HG03575 (cell line): ENCODE measurements at regions not wholly inside any gene's neighbourhood (a gene's known extent, or its start where the extent isn't known, plus 50 kb on each side); places are given as distances from the start of the nearest gene placed in this dataset.
"Not testable (repeated sequence)": the region's sequence is repeated elsewhere in the genome, so short reads cannot be mapped to it uniquely, and the experiment has no call there.

Source experiments
- ATAC-seq: cut with Tn5 transposase; IDR thresholded peaks from one replicate; pipeline ENCODE4 v1.9.1; 2021; ENCODE audit not compliant: unreplicated experiment, insufficient number of reproducible peaks, low FRiP score; ENCODE audit errors: extremely low read depth

- ATAC-seq: no peak
Observed at GRCh38 chr1:4213366-4213973, 313.4 kb upstream of the C1orf174 start.

DNA sequence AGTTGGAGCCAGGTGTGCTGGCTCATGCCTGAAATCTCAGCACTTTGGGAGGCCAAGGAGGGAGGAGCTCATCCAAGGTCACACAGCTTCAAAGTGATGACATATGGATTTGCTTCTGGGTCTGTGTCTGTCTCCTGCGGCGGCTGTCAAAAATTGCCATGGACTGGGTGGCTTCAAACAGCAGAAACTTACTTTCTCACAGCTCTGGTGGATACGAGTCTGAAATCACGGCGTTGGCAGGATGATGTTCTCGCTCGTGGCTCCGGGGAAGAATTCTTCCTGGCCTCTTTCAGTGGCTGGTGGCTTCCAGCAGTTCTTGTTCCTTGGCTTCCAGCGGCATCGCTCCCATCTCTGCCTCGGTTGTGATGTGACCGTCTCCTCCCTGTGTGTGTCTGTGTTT is 314.8 kb upstream of the C1orf174 start:
- no peak for ATAC-seq

GRCh38 chr1:4215391-4215790 is 315.3 kb upstream of the C1orf174 start:
- no peak for ATAC-seq

DNA sequence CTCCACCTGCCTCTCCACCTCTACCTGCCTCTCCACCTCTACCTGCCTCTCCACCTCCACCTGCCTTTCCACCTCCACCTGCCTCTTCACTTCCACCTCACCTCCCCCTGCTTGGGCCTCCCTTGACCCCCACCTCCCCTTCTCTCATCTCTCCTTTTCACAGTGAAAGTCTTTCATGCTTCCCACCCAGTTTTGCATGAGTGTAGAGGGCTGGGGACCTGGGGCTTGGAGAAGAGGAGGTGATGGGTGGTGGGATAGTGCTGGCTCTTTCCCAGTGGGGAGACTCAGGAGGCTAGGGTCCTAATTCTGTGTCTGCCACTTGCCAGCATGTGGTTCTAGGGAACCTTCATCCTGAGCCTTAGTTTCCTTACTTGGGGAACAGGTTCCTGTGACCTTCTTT is 316.2 kb upstream of the C1orf174 start:
- ATAC-seq: no peak

DNA sequence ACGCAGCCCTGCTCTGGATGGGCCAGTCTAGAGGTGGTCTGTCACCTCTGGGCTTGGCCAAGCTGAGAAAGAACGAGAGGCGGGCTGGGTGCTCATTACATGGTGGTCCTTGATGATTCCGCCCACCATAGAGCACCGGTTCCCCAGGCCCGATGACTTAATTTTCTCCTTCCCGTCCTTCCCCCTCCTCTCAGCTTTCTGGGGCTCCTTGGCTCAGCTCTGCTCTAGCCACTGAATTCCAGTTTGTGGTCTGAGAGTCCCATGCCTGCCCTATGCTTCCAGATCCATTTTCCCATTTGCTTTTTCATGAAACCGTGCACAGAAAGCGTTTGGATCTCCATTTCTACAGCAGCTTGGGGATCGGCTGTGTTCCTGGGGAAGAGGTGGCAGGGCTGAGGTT is 318.5 kb upstream of the C1orf174 start:
- no peak for ATAC-seq

GRCh38 chr1:4219111-4219510 is 319.0 kb upstream of the C1orf174 start:
- no peak for ATAC-seq

- ATAC-seq: no peak
Observed at GRCh38 chr1:4219826-4220225, 319.8 kb upstream of the C1orf174 start.

DNA sequence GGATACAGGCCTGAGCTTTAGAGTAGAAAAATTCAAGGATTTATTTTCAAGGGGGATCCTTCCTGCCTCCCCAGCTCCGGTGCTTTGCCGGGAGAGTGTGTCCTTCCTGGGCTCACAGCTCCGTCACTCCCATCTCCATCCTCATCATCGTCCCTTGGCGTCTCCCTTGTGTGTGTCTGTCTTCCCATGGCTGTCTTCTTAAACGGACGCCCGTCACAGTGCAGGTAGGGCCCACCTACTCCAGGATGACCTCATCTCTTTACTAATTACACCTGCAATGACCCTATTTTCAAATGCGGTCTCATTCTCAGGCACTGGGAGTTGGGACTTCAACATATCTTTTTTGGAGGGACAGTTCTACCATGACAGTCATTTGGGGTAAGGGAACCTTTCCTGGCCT is 320.3 kb upstream of the C1orf174 start:
- ATAC-seq: no peak

DNA sequence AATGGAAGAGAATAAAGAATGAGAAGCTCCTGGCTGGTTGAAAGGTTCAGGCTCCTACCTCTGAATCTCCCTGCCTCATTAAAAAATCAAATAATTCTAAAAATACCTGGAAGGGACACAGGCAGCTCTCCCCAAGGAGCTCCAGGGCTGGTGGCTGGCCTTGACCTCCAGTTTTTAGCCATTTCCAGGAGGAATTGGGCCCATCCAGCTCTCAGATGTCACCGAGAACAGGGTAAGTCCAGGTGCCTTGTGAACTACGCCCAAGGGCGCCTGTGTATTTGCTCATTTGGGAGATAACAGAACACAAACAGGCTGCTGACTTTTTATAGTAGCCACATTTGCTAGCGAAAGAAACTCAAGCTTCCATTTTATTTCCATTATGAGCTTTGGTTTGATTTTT is 321.0 kb upstream of the C1orf174 start:
- ATAC-seq: no peak

- ATAC-seq: no peak
Observed at GRCh38 chr1:4224684-4225467, 324.8 kb upstream of the C1orf174 start.

DNA sequence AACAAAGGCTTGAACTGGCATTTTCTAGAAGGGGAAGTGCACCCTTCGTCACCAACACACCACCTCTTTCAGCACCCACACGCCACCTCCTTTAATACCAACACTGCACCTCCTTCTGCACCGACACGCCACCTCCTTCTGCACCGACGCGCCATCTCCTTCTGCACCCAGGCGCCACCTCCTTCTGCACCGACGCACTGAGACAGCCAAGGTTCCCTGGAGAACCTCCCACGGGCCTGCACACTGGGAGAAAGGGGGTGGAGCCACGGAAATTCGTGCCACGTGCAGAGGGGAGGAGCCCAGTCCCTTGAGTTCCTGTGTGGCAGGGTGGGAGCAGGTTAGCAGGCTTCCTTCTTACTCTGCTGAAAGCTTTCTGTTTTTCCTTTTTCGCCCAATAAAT is 327.9 kb upstream of the C1orf174 start:
- ATAC-seq: no peak

- ATAC-seq: no peak
Observed at GRCh38 chr1:4253935-4254334, 353.9 kb upstream of the C1orf174 start.

GRCh38 chr1:4256351-4256750 is 356.3 kb upstream of the C1orf174 start:
- ATAC-seq: no peak

DNA sequence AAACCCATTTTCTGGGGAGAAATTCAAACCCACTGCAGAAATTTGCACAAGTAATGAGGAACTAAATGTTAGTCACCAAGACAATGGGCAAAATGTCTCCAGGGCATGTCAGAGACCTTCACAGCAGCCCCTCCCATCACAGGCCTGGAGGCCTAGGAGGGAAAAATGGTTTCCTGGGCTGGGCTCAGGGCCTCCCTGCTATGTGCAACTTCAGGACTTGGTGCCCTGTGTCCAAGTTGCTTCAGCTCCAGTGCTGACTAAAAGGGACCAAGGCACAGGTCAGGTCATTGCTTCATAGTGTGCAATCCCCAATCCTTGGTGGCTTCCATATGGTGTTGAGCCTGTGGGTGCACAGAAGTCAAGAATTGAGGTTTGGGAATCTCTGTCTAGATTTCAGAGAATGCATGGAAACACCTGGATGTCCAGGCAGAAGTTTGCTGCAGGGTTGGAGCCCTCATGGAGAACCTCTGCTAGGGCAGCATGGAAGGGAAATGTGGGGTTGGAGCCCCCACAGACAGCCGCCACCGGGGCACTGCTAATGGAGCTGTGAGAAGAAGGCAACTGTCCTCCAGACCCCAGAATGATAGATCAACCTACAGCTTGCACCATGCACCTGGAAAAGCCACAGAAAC is 358.2 kb upstream of the C1orf174 start:
- not testable (repeated sequence) for ATAC-seq

GRCh38 chr1:4261327-4261726 is 361.3 kb upstream of the C1orf174 start:
- no peak for ATAC-seq

- ATAC-seq: no peak
Observed at GRCh38 chr1:4262665-4263064, 362.6 kb upstream of the C1orf174 start.

DNA sequence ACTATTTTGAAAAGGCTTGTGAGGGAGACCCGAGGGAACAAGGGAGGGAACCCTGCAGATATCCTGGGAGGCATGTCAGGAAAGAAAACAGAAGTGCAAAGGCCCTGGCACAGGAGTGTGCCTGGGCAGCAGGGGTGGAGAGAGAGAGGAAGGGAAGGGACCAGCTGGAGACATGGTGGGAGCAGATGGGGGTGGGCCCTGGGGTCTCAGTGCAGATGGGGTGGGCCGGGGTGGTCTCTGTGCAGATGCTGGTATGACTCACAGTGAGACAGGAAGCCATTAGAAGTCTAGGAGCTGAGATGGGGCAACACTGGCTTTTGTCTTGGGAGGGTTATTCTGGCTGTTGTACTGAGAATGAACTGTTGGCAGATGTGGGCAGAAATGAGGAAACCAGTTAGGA is 363.6 kb upstream of the C1orf174 start:
- ATAC-seq: no peak

DNA sequence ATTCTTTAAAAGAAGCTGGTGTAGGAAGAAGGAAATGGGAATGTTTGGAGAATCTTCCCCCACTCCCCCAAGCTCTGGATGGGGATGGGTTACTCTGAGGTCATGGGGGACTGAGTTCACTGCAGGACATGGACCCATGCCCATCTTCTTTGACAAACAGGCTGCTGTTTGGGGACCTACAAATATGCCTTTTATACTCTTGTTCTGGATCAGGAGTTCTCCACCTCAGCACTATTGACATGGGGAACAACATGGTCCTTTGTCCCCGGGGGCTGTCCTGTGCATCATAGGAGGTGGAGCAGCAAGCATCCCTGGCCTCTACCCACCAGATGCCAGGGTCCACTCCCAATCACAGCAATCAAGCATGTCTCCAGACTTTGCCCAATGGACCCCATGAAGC is 365.8 kb upstream of the C1orf174 start:
- no peak for ATAC-seq

GRCh38 chr1:4267381-4268261 is 367.5 kb upstream of the C1orf174 start:
- peak; percentile 75 for ATAC-seq
